GM18951 (cell line): ENCODE measurements at regions not wholly inside any gene's neighbourhood (a gene's known extent, or its start where the extent isn't known, plus 50 kb on each side); places are given as distances from the start of the nearest gene placed in this dataset.

ENCODE experiments used
- POLR2A ChIP-seq: IDR thresholded peaks from 4 replicates; pipeline ENCODE4 v1.6.1; 2011; ENCODE audit warnings: mild to moderate bottlenecking; ENCODE audit not compliant: insufficient read length, insufficient read depth; ENCODE audit errors: extremely low read depth
- in situ Hi-C: fragments of 300-500 bp; cut with MboI; formaldehyde crosslinking; loops from one replicate; pipeline ENCODE4 v1.12.0; 2022; ENCODE audit warnings: low sequenced_read_pairs, mixed read lengths, inconsistent platforms; ENCODE audit not compliant: unreplicated experiment

DNA sequence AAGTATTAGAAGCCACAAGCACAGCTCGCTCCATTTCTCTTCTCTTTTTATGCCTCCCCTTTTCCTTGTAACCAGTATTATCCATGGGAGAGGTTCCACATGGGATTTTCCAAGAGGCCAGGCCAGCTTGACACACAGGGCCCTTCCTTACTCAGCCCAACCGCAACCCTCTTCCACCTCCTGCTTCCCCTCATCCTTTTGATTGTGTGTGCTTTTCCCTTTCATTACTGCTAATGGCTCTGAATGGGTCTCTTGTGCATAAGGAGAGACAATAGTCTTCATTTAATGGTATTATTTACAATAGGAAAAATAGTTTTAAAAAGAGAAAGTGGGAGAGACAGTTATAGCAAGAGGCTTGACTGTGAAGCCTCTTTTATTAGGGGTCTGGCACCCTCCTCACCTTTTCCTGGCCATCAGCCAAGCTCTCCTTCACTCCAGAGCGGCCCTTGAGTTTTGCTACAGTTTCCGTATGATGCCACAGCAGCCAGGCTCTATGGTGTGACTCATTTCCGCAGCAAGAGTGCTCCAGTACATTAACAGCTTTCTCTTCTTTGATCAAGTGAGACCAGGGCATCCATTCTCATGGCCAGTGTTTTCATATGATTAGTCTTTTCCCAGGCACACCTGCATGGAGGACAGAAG lies 579.5 kb downstream of the TFAP2B start:
- TF ChIP-seq POLR2A: no peak
- in situ Hi-C loops: no loop called here

DNA sequence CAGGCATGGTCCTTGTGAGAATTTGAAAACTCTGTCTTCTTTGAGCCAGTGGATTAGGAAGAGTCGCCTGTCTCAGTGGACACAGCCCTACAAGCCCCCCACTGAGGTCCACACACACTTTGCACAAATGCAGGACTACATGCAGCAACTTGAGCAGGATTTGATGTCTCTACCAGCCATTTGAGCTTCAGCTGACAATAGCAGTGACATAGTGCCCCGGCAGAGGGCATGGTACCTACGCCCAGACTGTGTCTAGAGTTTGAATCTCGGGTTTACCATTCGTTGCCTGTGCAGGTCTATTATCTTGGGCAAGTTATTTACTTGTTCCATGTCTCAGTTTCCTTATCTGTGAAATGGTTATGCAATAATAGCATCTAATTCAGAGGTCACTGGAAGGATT lies 580.1 kb downstream of the TFAP2B start:
- no peak for TF ChIP-seq POLR2A
- in situ Hi-C loops: no loop called here

DNA sequence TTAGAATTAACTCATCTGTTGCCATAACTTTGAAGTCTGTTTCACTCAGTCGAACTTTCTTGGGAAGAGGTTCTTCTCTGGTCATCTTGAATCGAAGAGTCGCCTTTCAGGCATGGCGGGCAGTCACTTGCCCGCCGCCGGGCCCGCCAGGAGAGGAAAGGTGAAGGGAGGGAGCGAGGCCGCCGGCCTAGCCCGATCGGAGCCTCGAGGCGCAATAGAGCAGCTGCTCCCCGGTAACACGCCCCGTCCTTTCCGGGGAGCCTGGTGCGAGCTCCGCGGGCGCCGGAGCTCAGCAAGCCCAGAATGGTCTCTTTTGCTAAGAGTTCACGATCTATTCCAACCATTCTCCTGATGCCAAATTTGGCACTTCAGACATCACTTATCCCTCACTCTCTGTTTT lies 591.8 kb downstream of the TFAP2B start:
- no peak for TF ChIP-seq POLR2A
- in situ Hi-C loops: no loop called here

DNA sequence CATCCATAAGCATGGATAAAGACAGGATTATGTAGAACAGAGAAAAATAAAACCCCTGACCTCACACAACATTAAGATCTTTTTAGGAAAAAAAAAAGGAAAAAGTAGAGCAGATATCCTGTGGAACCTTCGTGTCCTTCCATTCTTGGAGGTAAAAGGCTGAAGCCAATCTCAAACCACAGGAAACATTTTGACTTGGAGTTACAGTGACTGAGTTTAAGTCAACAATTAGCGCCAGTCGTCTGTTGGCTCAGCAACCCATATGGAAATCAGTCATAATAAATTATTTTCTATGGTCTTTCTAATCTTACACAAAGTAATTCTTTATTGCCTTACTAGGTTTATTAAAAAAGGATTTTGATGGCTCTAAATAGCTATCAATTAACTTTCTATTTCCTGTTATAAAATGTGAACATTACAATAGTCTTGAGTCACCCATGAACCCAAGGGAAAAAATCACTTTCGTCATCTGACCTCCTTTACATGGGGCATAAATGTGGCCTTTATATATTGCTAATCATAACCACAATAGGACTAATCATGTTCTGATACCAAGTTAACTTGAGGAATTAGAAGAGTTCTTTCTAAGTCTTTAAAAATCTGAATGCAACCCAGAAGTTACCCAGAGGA lies 592.9 kb downstream of the TFAP2B start:
- no peak for TF ChIP-seq POLR2A
- in situ Hi-C loops: no loop called here

DNA sequence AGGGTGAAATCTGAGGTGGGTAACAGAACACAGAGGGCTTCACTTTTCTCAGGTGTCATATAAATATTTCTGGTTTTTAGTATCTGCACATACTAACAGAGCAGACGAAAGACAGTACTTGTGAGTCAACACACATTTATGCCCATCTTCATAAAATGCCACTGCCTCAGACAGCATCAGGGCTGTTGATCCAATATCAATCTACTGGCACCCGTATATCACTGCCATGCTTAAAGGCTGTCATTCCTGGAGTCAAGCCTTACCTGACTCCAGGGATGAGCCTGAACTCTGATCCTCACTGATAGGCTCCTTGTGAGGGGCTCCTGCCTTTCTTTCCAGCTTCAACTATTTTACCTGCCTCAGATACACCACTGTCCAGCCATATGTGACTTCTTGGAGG lies 595.7 kb downstream of the TFAP2B start:
- no peak for TF ChIP-seq POLR2A
- in situ Hi-C loops: no loop called here

DNA sequence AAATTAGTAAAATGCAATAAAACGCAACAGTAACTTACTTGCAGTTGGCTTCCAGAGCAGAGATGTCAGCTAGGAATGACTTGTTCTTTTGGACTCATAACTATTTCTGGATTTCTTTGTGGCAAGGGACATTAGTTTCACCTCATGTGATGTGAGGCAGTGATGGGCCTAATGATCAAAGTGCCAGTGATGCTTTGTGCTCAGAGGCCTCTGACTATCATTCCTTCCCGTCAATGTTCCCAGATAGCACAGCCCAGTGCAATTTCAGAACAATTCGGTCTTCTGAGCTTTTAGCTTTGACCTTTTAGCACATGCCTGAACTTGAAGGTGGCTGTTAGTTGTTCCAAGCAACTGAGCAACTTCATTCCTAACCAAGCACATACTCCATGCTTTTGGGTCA lies 596.8 kb downstream of the TFAP2B start:
- in situ Hi-C loops: no loop called here
- no peak for TF ChIP-seq POLR2A

DNA sequence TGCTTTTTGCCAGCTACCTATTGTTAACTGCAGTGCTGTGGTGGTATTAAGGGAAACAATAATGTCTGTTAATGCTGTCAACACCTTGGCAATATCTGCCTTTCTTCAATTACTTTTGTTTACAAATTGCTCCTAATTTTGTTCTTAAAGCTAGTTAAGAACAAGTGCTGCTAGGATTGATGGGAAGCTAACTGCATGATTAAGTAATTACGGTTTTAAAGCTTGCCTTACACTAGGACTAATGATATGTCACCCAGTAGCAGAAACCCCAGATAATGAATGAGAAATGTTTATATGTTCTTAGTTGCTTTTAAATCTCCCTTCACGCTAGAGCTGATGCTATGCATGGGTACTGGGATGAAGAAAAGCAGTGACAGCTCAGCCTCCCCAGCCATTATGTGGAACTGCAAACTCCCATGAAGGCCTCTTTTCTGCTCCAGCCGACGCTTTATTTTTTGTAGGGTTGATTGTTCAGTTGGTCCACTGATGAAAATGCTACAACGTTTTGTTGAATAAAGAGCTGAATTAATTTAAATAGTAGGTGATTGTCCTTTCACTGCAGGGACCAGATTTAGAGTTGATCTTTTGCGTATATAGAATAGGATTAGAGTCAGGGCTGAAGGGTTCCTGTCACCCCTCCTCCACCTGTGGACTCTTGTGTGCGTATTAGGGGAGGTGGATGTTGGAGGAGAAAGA lies 610.5 kb downstream of the TFAP2B start:
- TF ChIP-seq POLR2A: no peak
- in situ Hi-C loops: no loop called here

DNA sequence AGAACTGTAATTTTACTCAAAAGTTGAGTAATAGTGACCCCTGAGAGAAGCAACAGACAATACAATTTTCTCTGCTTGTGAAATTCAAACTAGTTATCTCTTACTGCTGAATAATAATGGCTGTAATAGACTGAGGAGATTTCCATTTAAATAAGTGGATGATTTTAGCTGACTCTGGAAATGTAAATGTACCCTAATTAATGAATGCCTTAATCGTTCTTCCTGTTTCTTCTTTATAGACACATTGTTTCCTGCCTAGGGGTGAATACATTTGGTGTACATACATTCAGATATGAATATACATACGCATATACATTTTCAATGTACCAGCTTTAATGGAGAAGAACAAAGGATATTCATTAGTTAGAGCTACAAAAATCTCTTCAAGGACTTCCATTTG lies 611.9 kb downstream of the TFAP2B start:
- no peak for TF ChIP-seq POLR2A
- in situ Hi-C loops: no loop called here

DNA sequence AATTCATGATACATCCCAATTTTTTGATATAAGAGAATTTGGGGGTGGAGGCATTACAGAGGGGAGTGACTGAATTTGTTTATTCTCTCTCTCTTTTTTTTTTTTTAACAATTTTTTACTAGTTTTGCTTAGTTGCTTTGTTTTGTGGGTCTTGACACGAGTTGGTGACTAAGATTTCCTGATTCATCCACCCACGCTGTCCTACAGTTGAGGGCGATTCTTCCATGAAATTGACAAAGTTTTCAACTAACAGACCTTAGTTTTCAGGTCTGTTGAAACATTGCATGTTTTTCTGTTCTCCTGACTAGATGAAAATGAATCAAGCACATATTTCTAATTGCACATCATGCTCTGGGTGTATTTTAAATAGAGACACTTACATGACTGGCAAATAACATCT lies 613.8 kb downstream of the TFAP2B start:
- no peak for TF ChIP-seq POLR2A
- in situ Hi-C loops: no loop called here

DNA sequence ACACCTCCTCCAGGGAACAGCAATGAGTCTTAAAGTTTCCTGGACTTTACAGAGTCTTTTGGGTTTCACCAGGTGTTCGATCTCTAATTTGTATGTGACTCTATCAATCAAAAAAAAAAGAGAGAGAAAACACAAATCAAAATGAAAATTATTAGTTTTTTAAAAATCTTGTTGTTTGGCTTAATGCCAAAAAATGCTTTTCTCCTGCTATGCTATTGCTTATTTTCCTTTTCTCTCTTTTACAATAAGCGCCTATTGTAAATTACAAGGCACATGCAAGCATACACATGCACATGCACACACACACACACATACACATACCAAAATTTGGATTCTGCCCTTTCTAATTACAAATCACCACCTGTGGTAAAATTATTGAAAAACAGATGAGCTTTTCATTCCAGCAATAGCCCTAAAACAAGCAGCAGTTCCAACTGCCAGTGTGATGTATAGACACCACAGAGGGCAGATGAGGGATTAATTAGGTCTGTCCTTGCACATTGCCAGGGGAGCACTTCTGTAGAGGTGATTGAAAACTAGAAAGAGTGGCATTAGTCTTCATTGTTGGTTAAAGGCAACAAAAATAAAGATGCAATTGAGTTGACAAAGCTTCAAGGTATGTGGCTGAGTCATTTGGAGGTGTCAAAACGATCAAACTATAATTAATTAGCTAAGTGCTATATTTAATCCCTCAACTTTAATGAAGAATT lies 631.7 kb downstream of the TFAP2B start:
- in situ Hi-C loops: no loop called here
- TF ChIP-seq POLR2A: no peak

DNA sequence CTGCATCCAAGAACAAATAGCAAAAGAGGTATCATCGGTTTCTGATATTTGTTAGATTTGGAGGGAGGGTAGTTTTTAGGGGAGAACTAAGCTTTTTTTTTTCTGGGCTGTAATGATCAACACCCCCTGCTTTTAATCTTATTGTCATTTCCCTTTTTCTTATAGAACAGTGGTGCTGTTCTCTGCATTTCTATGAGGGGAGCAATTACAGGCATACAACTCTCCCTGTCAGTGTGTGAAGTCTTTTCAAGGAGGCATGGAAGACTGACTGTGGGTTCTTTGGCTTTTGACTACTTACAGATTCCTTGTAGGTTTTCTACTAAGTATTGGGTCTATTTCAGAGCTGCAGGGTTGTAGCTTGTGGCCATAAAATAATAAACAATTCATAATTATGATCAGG lies 632.3 kb downstream of the TFAP2B start:
- in situ Hi-C loops: no loop called here
- TF ChIP-seq POLR2A: no peak

DNA sequence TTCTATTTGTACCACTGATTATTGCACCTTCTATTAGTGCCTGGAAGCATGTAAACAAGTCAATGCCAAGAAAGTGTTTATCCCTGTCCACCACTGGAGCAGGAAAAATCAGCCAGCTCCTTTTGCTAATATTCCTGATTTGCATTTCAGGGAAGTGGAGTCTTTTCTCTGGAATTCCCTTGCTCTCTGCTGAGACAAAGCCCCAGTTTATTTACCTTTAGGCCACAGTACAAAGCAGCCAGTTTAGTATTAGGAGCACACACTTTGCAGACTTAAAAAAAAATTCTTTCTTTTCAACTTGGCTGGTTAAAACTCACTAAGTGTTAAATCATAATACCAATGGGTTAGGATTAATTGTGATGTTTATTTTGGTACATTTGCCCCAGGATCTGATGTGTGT lies 631.1 kb downstream of the PKHD1 start:
- in situ Hi-C loops: no loop called here
- no peak for TF ChIP-seq POLR2A

DNA sequence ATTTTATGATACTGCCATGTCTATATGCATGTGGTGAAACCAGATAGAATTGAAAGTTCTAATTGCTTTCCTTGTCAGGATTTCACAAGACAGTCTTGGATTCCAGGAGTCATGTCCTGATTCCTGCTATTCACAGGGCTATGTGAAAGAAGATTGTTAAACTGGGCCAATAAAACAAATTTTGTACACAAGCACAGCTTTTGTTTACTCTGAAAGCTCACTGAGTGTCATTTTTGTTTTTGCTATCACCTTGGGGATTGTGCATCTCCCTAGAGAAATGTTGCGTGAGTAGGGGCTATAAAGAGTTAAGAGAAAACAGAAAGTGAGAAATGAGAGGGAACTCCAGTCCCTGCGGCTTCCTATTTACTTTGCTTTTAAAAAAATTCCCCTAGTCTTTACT lies 627.5 kb downstream of the PKHD1 start:
- no peak for TF ChIP-seq POLR2A
- in situ Hi-C loops: no loop called here
